K562 (cell line): ENCODE measurements at regions not wholly inside any gene's neighbourhood (a gene's known extent, or its start where the extent isn't known, plus 50 kb on each side); places are given as distances from the start of the nearest gene placed in this dataset.

ENCODE experiments used
- ATAC-seq: fragments of 200-7000 bp; cut with Tn5 transposase; 3 replicates; pipeline ENCODE4 v1.9.1; 2020; ENCODE audit warnings: moderate library complexity
- BruUV-seq: library from RNA; stranded (reverse); fragments of 400-500 nt; replicated peaks from 2 replicates; lab custom pipeline; 2021; lab: Mats Ljungman, UMichigan
- CTCF ChIA-PET: fragments of 300-600 bp; formaldehyde crosslinking; extraction: SDS; loops from one replicate; lab custom pipeline; 2021; ENCODE audit warnings: low intra/inter-chr PET ratio; lab: Yijun Ruan, JAX
- POLR2A ChIA-PET: fragments of 300-600, 350-650 bp; sonication (Branson Sonifier 250); formaldehyde crosslinking; extraction: SDS; loops from one replicate; lab custom pipeline; 2021; ENCODE audit warnings: antibody characterized with exemption, inconsistent platforms; lab: Yijun Ruan, JAX
- DNase-seq, 4 experiments: peaks; one replicate each; pipeline versions ENCODE4 v3.0.0 to v3.0.0-alpha.2; 2011 to 2018; ENCODE audit warnings: low spot score in 3 of 4, mixed read lengths in 3 of 4; ENCODE audit errors: extremely low read depth in 1 of 4
- FAIRE-seq: peaks from 2 replicates; lab custom pipeline; 2011; peaks lifted over from hg19 to GRCh38; lab: Jason Lieb, UNC
- H2AFZ ChIP-seq: 2 replicates; pipeline ENCODE4 v1.6.0; 2011; ENCODE audit warnings: low read depth, low read length, control low read depth, inconsistent platforms
- H3K27ac ChIP-seq: fragments of 200-600 bp; 3 replicates; pipeline ENCODE4 v1.8.0; 2011; ENCODE audit warnings: low read depth, mild to moderate bottlenecking, control low read depth, inconsistent platforms, low read length, moderate library complexity, mixed read lengths; ENCODE audit errors: extremely low read depth
- H3K27me3 ChIP-seq, 2 experiments: fragments of 300-600 bp in 1 of 2; 2 replicates in 1 of 2; 3 replicates in 1 of 2; pipeline versions ENCODE4 v1.6.0 to v1.8.0; 2011; ENCODE audit warnings: inconsistent platforms in 2 of 2, low read length in 2 of 2, mild to moderate bottlenecking in 1 of 2, mixed read lengths in 1 of 2, moderate library complexity in 1 of 2; ENCODE audit not compliant: control insufficient read depth in 2 of 2, insufficient read depth in 2 of 2
- H3K36me3 ChIP-seq: fragments of 300-600 bp; 3 replicates; pipeline ENCODE4 v1.8.0; 2011; ENCODE audit warnings: mild to moderate bottlenecking, low read length, inconsistent platforms; ENCODE audit not compliant: control insufficient read depth, insufficient read depth
- H3K4me1 ChIP-seq, 2 experiments: fragments of 200-600 bp in 1 of 2; replicated peaks in 1 of 2; 2 replicates in 1 of 2; 3 replicates in 1 of 2; pipeline versions ENCODE4 v1.5.1 to v1.8.0; 2011; ENCODE audit warnings: inconsistent platforms in 2 of 2, low read length in 2 of 2, mild to moderate bottlenecking in 1 of 2, mixed read lengths in 1 of 2, moderate library complexity in 1 of 2; ENCODE audit not compliant: control insufficient read depth in 2 of 2, insufficient read depth in 2 of 2
- H3K4me2 ChIP-seq: 2 replicates; pipeline ENCODE4 v1.6.1; 2011; ENCODE audit warnings: low read length, control low read depth, inconsistent platforms, mixed read lengths; ENCODE audit not compliant: insufficient read depth
- H3K4me3 ChIP-seq: fragments of 200-600 bp; sonication (generic), shearing (Covaris generic); 2 replicates; pipeline ENCODE4 v1.5.1; 2016; ENCODE audit warnings: control low read depth, inconsistent platforms
- H3K79me2 ChIP-seq: fragments of 200-600 bp; 3 replicates; pipeline ENCODE4 v1.8.0; 2011; ENCODE audit warnings: low read length, inconsistent platforms; ENCODE audit not compliant: control insufficient read depth, insufficient read depth
- H3K9ac ChIP-seq, 2 experiments: 2 replicates each; pipeline versions ENCODE4 v1.6.0 to v1.6.1; 2011; ENCODE audit warnings: low read depth in 2 of 2, low read length in 2 of 2, control low read depth in 1 of 2, inconsistent platforms in 1 of 2, mild to moderate bottlenecking in 1 of 2, mixed read lengths in 1 of 2; ENCODE audit not compliant: insufficient read depth in 1 of 2
- H3K9me1 ChIP-seq: one replicate; pipeline ENCODE4 v1.6.0; 2011; ENCODE audit warnings: inconsistent platforms, mild to moderate bottlenecking, low read length, moderate library complexity; ENCODE audit not compliant: control insufficient read depth, insufficient read depth
- H3K9me3 ChIP-seq: replicated peaks from 2 replicates; pipeline ENCODE4 v1.5.1; 2011; ENCODE audit warnings: low read depth, low read length, inconsistent platforms; ENCODE audit not compliant: control insufficient read depth, insufficient read depth
- H4K20me1 ChIP-seq: replicated peaks from 2 replicates; pipeline ENCODE4 v1.6.1; 2011; ENCODE audit warnings: low read length, inconsistent platforms, mixed read lengths; ENCODE audit not compliant: control insufficient read depth, insufficient read depth
- CUX1 ChIP-seq: fragments of 200-800 bp; sonication (Bioruptor generic); IDR thresholded peaks from 2 replicates; pipeline ENCODE4 v1.6.1; 2016; ENCODE audit warnings: missing genetic modification characterization, missing compliant biosample characterization
- HDAC8 ChIP-seq: fragments of 450-650 bp; IDR thresholded peaks from 2 replicates; pipeline ENCODE4 v1.6.1; 2016; ENCODE audit warnings: mild to moderate bottlenecking, missing genetic modification characterization, moderate library complexity, missing compliant biosample characterization
- HNRNPUL1 ChIP-seq: fragments of 200-400 bp; formaldehyde crosslinking; IDR thresholded peaks from 2 replicates; pipeline ENCODE4 v1.6.1; 2017; ENCODE audit warnings: low read length
- KAT7 ChIP-seq: sonication (generic); formaldehyde crosslinking; IDR thresholded peaks from 2 replicates; pipeline ENCODE4 v1.8.0; 2022; ENCODE audit warnings: missing genetic modification reagents, mild to moderate bottlenecking, borderline replicate concordance
- TAF7 ChIP-seq: fragments of 450-650 bp; IDR thresholded peaks from 2 replicates; pipeline ENCODE4 v1.6.1; 2016; ENCODE audit warnings: missing genetic modification characterization, missing compliant biosample characterization
- ZFP30 ChIP-seq: fragments of 250-450 bp; sonication (Bioruptor Pico); IDR thresholded peaks from 2 replicates; pipeline ENCODE4 v1.8.0; 2022; ENCODE audit warnings: moderate library complexity, mild to moderate bottlenecking, inconsistent platforms, borderline replicate concordance
- ZNF311 ChIP-seq: fragments of 250-450 bp; sonication (Bioruptor Pico); IDR thresholded peaks from 2 replicates; pipeline ENCODE4 v1.4.0; 2020; ENCODE audit warnings: mild to moderate bottlenecking, moderate library complexity
- WGBS: fragments of 100-300 bp; shearing (Covaris generic); methylation state at CpG from one replicate; pipeline ENCODE4 v1.1.6; 2016; ENCODE audit warnings: low coverage, mixed read lengths; ENCODE audit not compliant: insufficient coverage; ENCODE audit errors: missing lambda C conversion rate; 5-methylcytosine and 5-hydroxymethylcytosine counted together
- in situ Hi-C: fragments of 300-500 bp; cut with MboI; formaldehyde crosslinking; loops from 4 replicates; pipeline ENCODE4 v1.15.0; 2018; ENCODE audit warnings: inconsistent platforms, mixed read lengths
- intact Hi-C: fragments of 100-400 bp; cut with micrococcal nuclease; formaldehyde crosslinking; loops from 2 replicates; pipeline ENCODE4 v1.14.2; 2022

GRCh38 chr10:2130705-2131305 is 393.5 kb upstream of the ADARB2 start:
- Histone ChIP-seq H3K9me3 (no peaks in the 10 kb centered on the region), H3K4me3 (no peak overlapping the region), H3K36me3 (no peaks in the 10 kb centered on the region), H3K9ac (no peak overlapping the region), H3K4me2 (no peak overlapping the region), H4K20me1 (no peaks in the 10 kb centered on the region), H3K79me2 (no peaks in the 10 kb centered on the region), H3K4me1 (no peaks in the 10 kb centered on the region), H2AFZ (no peak overlapping the region), H3K9me1 (no peaks in the 10 kb centered on the region), H3K27ac (no peak overlapping the region), H3K27me3 (no peaks in the 10 kb centered on the region; a peak in 2 of 5 replicates)
- intact Hi-C loops = no loop called here
- CTCF ChIA-PET = no interaction called here
- no TSS peak for BruUV-seq
- DNase-seq = no peak
- no peak for ATAC-seq
- 3% methylated on average over 10 of the region's 10 CpGs for WGBS
- in situ Hi-C loops = no loop called here
- POLR2A ChIA-PET = no interaction called here
- TF ChIP-seq KAT7 (CRISPR knock-in tag) = no peak
- no peak for TF ChIP-seq HNRNPUL1
- TF ChIP-seq ZNF311 (CRISPR knock-in tag) = no peak
- TF ChIP-seq HDAC8 (tag) = no peak
- no peak for TF ChIP-seq TAF7
- no peak for TF ChIP-seq ZFP30
- no peak for TF ChIP-seq CUX1 (CRISPR knock-in tag)
- no peak for FAIRE-seq
